ENCODE measurements at regions not wholly inside any gene's neighbourhood (a gene's known extent, or its start where the extent isn't known, plus 50 kb on each side); places are given as distances from the start of the nearest gene placed in this dataset.
"Not testable (repeated sequence)": the region's sequence is repeated elsewhere in the genome, so short reads cannot be mapped to it uniquely, and the experiment has no call there.

GRCh38 chr12:32010631-32011336, 51.6 kb downstream of the RESF1 start:
- DNase-seq (ENCODE audit: low spot score), result no peak

GRCh38 chr12:32012249-32012785, 53.1 kb downstream of the RESF1 start:
- no peak for DNase-seq (ENCODE audit: low spot score)

GRCh38 chr12:32015036-32015435, 55.8 kb downstream of the RESF1 start:
- DNase-seq (ENCODE audit: low spot score), result no peak

- no peak for DNase-seq (ENCODE audit: low spot score)
These were observed 57.7 kb downstream of the RESF1 start for GRCh38 chr12:32016680-32017482.

GRCh38 chr12:32021346-32021773, 62.1 kb downstream of the RESF1 start:
- DNase-seq (ENCODE audit: low spot score), result no peak

GRCh38 chr12:32022387-32022786, 63.2 kb downstream of the RESF1 start:
- not testable (repeated sequence) for DNase-seq (ENCODE audit: low spot score)

GRCh38 chr12:32023861-32024260, 64.6 kb downstream of the RESF1 start:
- not testable (repeated sequence) for DNase-seq (ENCODE audit: low spot score)

GRCh38 chr12:32024884-32025592, 65.8 kb downstream of the RESF1 start:
- DNase-seq (ENCODE audit: low spot score), result no peak

GRCh38 chr12:32025906-32026305, 66.7 kb downstream of the RESF1 start:
- no peak for DNase-seq (ENCODE audit: low spot score)

GRCh38 chr12:32027684-32028365, 68.6 kb downstream of the RESF1 start:
- DNase-seq (ENCODE audit: low spot score), result no peak

- DNase-seq (ENCODE audit: low spot score), result no peak
These were observed 70.9 kb downstream of the RESF1 start for GRCh38 chr12:32030151-32030550.

GRCh38 chr12:32030676-32031075, 71.5 kb downstream of the RESF1 start:
- DNase-seq (ENCODE audit: low spot score), result no peak

GRCh38 chr12:32031109-32031508, 71.9 kb downstream of the RESF1 start:
- no peak for DNase-seq (ENCODE audit: low spot score)

GRCh38 chr12:32032205-32032810, 73.1 kb downstream of the RESF1 start:
- no peak for DNase-seq (ENCODE audit: low spot score)

GRCh38 chr12:32033406-32033805, 73.2 kb upstream of the BICD1 start:
- no peak for DNase-seq (ENCODE audit: low spot score)

- DNase-seq (ENCODE audit: low spot score), result no peak
These were observed 72.6 kb upstream of the BICD1 start for GRCh38 chr12:32034045-32034444.

- no peak for DNase-seq (ENCODE audit: low spot score)
These were observed 70.0 kb upstream of the BICD1 start for GRCh38 chr12:32036477-32037263.

GRCh38 chr12:32039347-32039746, 67.3 kb upstream of the BICD1 start:
- DNase-seq (ENCODE audit: low spot score), result no peak

GRCh38 chr12:32039917-32040575, 66.6 kb upstream of the BICD1 start:
- no peak for DNase-seq (ENCODE audit: low spot score)

- DNase-seq (ENCODE audit: low spot score), result no peak
These were observed 62.6 kb upstream of the BICD1 start for GRCh38 chr12:32043928-32044549.

Data from RKO (cell line).